WERI-Rb-1 (cell line): ENCODE measurements at regions not wholly inside any gene's neighbourhood (a gene's known extent, or its start where the extent isn't known, plus 50 kb on each side); places are given as distances from the start of the nearest gene placed in this dataset.

Source experiments
- DNase-seq: peaks from one replicate; pipeline ENCODE4 v3.0.0-alpha.2; 2020
- H3K27ac ChIP-seq: fragments of 250-450 bp; sonication (Bioruptor Pico); 2 replicates; pipeline ENCODE4 v1.5.1; 2020; ENCODE audit warnings: mild to moderate bottlenecking, moderate library complexity
- H3K27me3 ChIP-seq: fragments of 250-450 bp; sonication (Bioruptor Pico); 2 replicates; pipeline ENCODE4 v1.5.1; 2021; ENCODE audit warnings: mild to moderate bottlenecking, low read depth, moderate library complexity; ENCODE audit not compliant: insufficient read depth, severe bottlenecking
- H3K36me3 ChIP-seq: fragments of 250-450 bp; sonication (Bioruptor Pico); 2 replicates; pipeline ENCODE4 v1.5.1; 2020; ENCODE audit warnings: mild to moderate bottlenecking, moderate library complexity
- H3K4me3 ChIP-seq: 2 replicates; pipeline ENCODE4 v1.5.1; 2011; ENCODE audit warnings: low read depth, mild to moderate bottlenecking, control low read depth, low read length
- H3K9me3 ChIP-seq: fragments of 250-450 bp; sonication (Bioruptor Pico); 2 replicates; pipeline ENCODE4 v1.5.1; 2021; ENCODE audit warnings: mild to moderate bottlenecking, moderate library complexity; ENCODE audit not compliant: severe bottlenecking
- TF ChIP-seq, protein P1 (sequence below): IDR thresholded peaks from 2 replicates; pipeline ENCODE4 v1.5.1; 2011; ENCODE audit warnings: low read depth, mild to moderate bottlenecking, control low read depth, inconsistent platforms, low read length

DNA sequence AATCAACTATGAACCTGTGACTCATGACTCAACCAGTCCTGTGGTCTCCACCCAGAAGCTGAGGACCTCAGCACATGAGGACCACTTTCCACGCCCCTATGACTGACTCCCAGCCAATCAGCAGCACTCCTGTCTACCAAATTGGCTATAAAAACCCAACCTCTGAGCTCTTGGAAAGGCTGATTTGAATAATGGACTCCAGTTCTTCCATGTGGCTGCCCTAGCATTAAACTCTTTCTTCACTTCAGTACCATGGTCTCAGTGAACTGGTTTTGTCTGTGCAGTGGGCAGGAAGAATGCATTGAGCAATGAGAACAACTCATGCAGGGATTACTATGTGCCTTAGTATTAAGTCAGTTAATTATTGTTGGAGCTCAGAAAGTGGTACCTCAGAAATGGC lies 78.3 kb downstream of the CMPK2 start:
- Histone ChIP-seq H3K36me3 (no peaks in the 10 kb centered on the region), H3K27ac (no peak overlapping the region), H3K4me3 (no peak overlapping the region), H3K9me3 (no peaks in the 10 kb centered on the region), H3K27me3 (no peaks in the 10 kb centered on the region)
- TF ChIP-seq, protein P1, sequence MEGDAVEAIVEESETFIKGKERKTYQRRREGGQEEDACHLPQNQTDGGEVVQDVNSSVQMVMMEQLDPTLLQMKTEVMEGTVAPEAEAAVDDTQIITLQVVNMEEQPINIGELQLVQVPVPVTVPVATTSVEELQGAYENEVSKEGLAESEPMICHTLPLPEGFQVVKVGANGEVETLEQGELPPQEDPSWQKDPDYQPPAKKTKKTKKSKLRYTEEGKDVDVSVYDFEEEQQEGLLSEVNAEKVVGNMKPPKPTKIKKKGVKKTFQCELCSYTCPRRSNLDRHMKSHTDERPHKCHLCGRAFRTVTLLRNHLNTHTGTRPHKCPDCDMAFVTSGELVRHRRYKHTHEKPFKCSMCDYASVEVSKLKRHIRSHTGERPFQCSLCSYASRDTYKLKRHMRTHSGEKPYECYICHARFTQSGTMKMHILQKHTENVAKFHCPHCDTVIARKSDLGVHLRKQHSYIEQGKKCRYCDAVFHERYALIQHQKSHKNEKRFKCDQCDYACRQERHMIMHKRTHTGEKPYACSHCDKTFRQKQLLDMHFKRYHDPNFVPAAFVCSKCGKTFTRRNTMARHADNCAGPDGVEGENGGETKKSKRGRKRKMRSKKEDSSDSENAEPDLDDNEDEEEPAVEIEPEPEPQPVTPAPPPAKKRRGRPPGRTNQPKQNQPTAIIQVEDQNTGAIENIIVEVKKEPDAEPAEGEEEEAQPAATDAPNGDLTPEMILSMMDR = no peak
- DNase-seq = no peak

DNA sequence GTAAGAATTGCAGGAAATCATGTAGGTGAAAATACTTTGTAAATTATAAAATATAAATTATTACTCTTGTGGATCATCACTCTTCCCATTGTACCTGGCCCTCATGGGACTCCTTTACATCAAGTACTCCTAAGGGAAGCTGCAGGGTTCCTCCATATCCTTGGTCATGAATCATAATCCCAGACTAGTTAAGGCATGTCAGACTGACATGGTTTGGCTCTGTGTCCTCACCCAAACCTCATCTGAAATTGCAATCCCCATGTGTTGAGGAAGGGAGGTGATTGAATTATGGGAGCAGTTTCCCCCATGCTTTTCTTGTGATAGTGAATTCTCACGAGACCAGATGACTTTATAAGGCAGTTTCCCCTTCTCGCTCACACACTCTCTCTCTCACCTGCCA lies 77.1 kb downstream of the CMPK2 start:
- Histone ChIP-seq H3K36me3 (no peaks in the 10 kb centered on the region), H3K27ac (no peak overlapping the region), H3K27me3 (no peaks in the 10 kb centered on the region), H3K4me3 (no peak overlapping the region), H3K9me3 (no peaks in the 10 kb centered on the region)
- DNase-seq = no peak
- TF ChIP-seq, protein P1 = no peak

DNA sequence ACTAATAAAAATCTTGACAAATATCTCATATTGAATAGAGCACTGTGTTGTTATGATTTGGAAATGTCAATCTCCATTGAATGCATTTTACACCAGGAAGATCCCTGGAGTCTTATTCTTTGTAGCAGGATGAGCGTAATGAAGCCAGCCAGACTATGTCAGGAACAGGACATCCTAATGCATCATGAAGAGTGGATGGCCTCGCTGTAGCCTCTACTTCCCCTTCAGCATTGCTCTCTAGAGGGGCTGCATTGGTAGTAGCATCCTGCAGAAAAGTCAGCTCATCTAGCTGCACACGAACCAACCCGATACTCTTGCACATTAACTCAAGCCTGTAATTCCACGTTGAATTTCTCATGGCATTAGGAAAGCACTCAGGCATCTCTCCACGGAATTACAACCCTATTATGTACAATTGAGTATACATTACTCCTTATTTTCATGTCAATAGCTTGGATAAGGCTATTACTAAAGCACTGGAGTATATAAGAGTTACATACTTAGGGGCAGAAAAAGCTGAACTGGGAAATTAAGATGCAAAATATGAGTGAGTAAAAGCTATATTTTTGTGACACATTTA lies 76.1 kb downstream of the CMPK2 start:
- Histone ChIP-seq H3K27ac (no peak overlapping the region), H3K36me3 (no peaks in the 10 kb centered on the region), H3K27me3 (no peaks in the 10 kb centered on the region), H3K9me3 (no peaks in the 10 kb centered on the region), H3K4me3 (no peak overlapping the region)
- DNase-seq = no peak
- TF ChIP-seq, protein P1 = no peak

DNA sequence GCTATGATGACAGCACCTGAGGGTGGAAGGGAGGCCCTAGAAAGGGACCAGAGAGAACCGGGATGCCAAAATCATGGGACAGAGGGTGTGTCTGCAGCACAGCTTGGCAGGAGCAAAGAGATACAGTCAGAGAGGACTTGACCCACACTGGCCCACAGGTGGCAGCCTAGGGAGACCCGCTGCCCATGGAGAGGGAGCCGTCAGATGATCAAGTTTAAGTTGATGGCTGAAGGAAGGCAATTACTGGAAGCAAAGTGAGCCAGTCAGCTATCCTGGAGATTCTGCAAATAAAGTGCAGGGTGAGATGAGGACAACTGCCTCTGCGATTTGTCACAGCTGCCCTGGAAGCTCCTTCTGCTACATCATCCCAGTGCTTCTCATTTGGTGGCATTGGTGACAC lies 74.0 kb downstream of the CMPK2 start:
- no peaks in the 10 kb centered on the region for H3K9me3 ChIP-seq
- H3K36me3 ChIP-seq = no peaks in the 10 kb centered on the region
- no peaks in the 10 kb centered on the region for H3K27me3 ChIP-seq
- TF ChIP-seq, protein P1 = peak; percentile 80
- no peak overlapping the region for H3K4me3 ChIP-seq
- no peak overlapping the region for H3K27ac ChIP-seq
- peak; percentile 58 for DNase-seq

DNA sequence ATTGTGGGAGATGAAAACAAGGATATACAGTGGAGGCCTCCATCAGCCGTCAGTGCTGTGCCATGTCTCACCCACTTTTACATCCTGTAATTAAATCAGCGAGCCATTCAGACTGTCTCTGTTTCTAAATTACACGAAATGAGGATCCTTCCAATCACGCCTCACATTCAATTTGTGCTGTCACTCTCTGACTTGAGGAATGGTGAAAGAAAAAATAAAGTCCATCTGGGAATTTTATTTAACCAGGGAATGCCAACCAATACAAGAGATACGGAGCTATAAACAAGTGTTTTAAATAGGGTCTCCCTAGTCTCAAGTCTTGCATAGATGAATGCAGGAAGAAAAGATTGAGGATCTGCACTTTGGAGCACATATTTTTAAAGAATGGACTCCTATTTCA lies 72.8 kb downstream of the CMPK2 start:
- Histone ChIP-seq H3K36me3 (no peaks in the 10 kb centered on the region), H3K9me3 (no peaks in the 10 kb centered on the region), H3K27me3 (no peaks in the 10 kb centered on the region), H3K4me3 (no peak overlapping the region), H3K27ac (no peak overlapping the region)
- DNase-seq = no peak
- TF ChIP-seq, protein P1 = no peak

DNA sequence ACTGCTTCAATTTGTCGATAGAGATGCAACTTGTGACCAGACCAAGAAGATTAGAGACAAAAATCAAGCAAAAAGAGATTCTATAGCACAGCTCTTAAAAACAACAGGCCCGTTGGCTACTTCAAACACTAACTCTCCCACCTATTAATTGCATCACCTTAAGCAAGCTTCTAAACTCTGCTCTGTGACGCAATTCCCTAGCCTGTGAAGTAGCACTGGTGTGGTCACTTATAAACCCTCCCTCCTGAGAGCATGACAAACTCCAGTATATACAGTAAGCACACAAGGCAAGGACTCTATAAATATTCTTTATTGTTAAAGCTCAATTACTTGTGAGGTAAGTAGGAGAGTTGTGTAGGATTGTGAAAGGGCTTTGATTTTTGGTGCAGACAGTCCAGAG lies 72.3 kb downstream of the CMPK2 start:
- TF ChIP-seq, protein P1 = no peak
- Histone ChIP-seq H3K4me3 (no peak overlapping the region), H3K27me3 (no peaks in the 10 kb centered on the region), H3K9me3 (no peaks in the 10 kb centered on the region), H3K36me3 (no peaks in the 10 kb centered on the region), H3K27ac (no peak overlapping the region)
- DNase-seq = no peak
